ENCODE measurements at regions not wholly inside any gene's neighbourhood (a gene's known extent, or its start where the extent isn't known, plus 50 kb on each side); places are given as distances from the start of the nearest gene placed in this dataset.
"Not testable (repeated sequence)": the region's sequence is repeated elsewhere in the genome, so short reads cannot be mapped to it uniquely, and the experiment has no call there.

GRCh38 chr2:131803237-131803636 is 275.5 kb downstream of the CCDC74A start:
- in situ Hi-C loops (cut with MboI): loop anchor here (10.0 to 25.0 kb wide), 2 partner anchors 128 to 1466 kb away; partner anchors contain the start of gene IMP4
- BruUV-seq (replicated peaks); H3K27ac ChIP-seq (ENCODE audit: control insufficient read depth, insufficient read depth); H3K9ac ChIP-seq (ENCODE audit: control insufficient read depth, insufficient read depth, low read length); H3K4me3 ChIP-seq; H2AFZ ChIP-seq (ENCODE audit: control insufficient read depth, low read depth, low read length); H3K4me1 ChIP-seq (ENCODE audit: control insufficient read depth, insufficient read depth, low read length); DNase-seq (ENCODE audit: low read depth, low spot score); FAIRE-seq; H3K27me3 ChIP-seq (replicated peaks in 1 of 2; ENCODE audit: control insufficient read depth in 2 of 2, insufficient read depth in 2 of 2, low read length in 1 of 2); H4K20me1 ChIP-seq (ENCODE audit: control insufficient read depth, insufficient read depth); H3K9me3 ChIP-seq (replicated peaks; ENCODE audit: control insufficient read depth, insufficient read depth, low read length); ATAC-seq; H3K79me2 ChIP-seq (ENCODE audit: control insufficient read depth, insufficient read depth, low read length); H3K4me2 ChIP-seq (ENCODE audit: control insufficient read depth, insufficient read depth); POLR2A ChIA-PET; H3K36me3 ChIP-seq (ENCODE audit: control insufficient read depth in 2 of 2, insufficient read depth in 2 of 2, low read length in 1 of 2): not testable (repeated sequence)
- ChIA-PET SMC1A (ENCODE audit: uncharacterized antibody, unreplicated experiment) (interaction anchor here (1.7 kb wide), 1 partner anchor 130 kb away, joined by 9 read pairs; no protein-coding TSS in a partner anchor), CTCF (interaction anchor here (3.9 kb wide), 1 partner anchor 130 kb away, joined by 35 read pairs; no protein-coding TSS in a partner anchor), RAD21 (ENCODE audit: unreplicated experiment) (interaction anchor here (1.5 kb wide), 1 partner anchor 130 kb away, joined by 3 read pairs; no protein-coding TSS in a partner anchor)
- peak; percentile 50; the same call in 1 of the 2 replicates for TF ChIP-seq NR2C1 (IDR thresholded peaks at IDR 0.05)
- 16% methylated on average over 5 of the region's 5 CpGs for WGBS (ENCODE audit: insufficient coverage, insufficient replicate concordance, low lambda C conversion rate, missing lambda C conversion rate)
- intact Hi-C loops (cut with micrococcal nuclease; ENCODE audit: unreplicated experiment): loop anchor here (2.0 kb wide), 2 partner anchors 390 to 1470 kb away; no protein-coding TSS in a partner anchor

GRCh38 chr2:131812605-131813004 is 284.9 kb downstream of the CCDC74A start:
- H3K4me1 ChIP-seq (ENCODE audit: control insufficient read depth, insufficient read depth, low read length); H3K9ac ChIP-seq (ENCODE audit: control insufficient read depth, insufficient read depth, low read length); CTCF ChIA-PET; intact Hi-C loops (cut with micrococcal nuclease; ENCODE audit: unreplicated experiment); H2AFZ ChIP-seq (ENCODE audit: control insufficient read depth, low read depth, low read length); ATAC-seq; DNase-seq (ENCODE audit: low read depth, low spot score); BruUV-seq (replicated peaks); FAIRE-seq; POLR2A ChIA-PET; SMC1A ChIA-PET (ENCODE audit: uncharacterized antibody, unreplicated experiment); H3K27me3 ChIP-seq (replicated peaks in 1 of 2; ENCODE audit: control insufficient read depth in 2 of 2, insufficient read depth in 2 of 2, low read length in 1 of 2); H3K36me3 ChIP-seq (ENCODE audit: control insufficient read depth in 2 of 2, insufficient read depth in 2 of 2, low read length in 1 of 2); H3K4me2 ChIP-seq (ENCODE audit: control insufficient read depth, insufficient read depth); H3K79me2 ChIP-seq (ENCODE audit: control insufficient read depth, insufficient read depth, low read length); RAD21 ChIA-PET (ENCODE audit: unreplicated experiment); H3K4me3 ChIP-seq; H3K9me3 ChIP-seq (replicated peaks; ENCODE audit: control insufficient read depth, insufficient read depth, low read length); H4K20me1 ChIP-seq (ENCODE audit: control insufficient read depth, insufficient read depth); H3K27ac ChIP-seq (ENCODE audit: control insufficient read depth, insufficient read depth): not testable (repeated sequence)
- in situ Hi-C loops (cut with MboI): loop anchor here (25.0 kb wide), 1 partner anchor 1475 kb away; the partner anchor contains the start of gene IMP4
- peak; percentile 66 for TF ChIP-seq NR2C1 (IDR thresholded peaks at IDR 0.05)
- 4% methylated on average over 2 of the region's 2 CpGs for WGBS (ENCODE audit: insufficient coverage, insufficient replicate concordance, low lambda C conversion rate, missing lambda C conversion rate)

GRCh38 chr2:131813378-131813777 is 285.7 kb downstream of the CCDC74A start:
- H3K4me2 ChIP-seq (ENCODE audit: control insufficient read depth, insufficient read depth); FAIRE-seq; POLR2A ChIA-PET; H4K20me1 ChIP-seq (ENCODE audit: control insufficient read depth, insufficient read depth); H3K27ac ChIP-seq (ENCODE audit: control insufficient read depth, insufficient read depth); H3K36me3 ChIP-seq (ENCODE audit: control insufficient read depth in 2 of 2, insufficient read depth in 2 of 2, low read length in 1 of 2); H3K9me3 ChIP-seq (replicated peaks; ENCODE audit: control insufficient read depth, insufficient read depth, low read length); H3K27me3 ChIP-seq (replicated peaks in 1 of 2; ENCODE audit: control insufficient read depth in 2 of 2, insufficient read depth in 2 of 2, low read length in 1 of 2); ATAC-seq; H3K4me3 ChIP-seq; BruUV-seq (replicated peaks); RAD21 ChIA-PET (ENCODE audit: unreplicated experiment); CTCF ChIA-PET; H3K4me1 ChIP-seq (ENCODE audit: control insufficient read depth, insufficient read depth, low read length); intact Hi-C loops (cut with micrococcal nuclease; ENCODE audit: unreplicated experiment); H3K79me2 ChIP-seq (ENCODE audit: control insufficient read depth, insufficient read depth, low read length); DNase-seq (ENCODE audit: low read depth, low spot score); H3K9ac ChIP-seq (ENCODE audit: control insufficient read depth, insufficient read depth, low read length); SMC1A ChIA-PET (ENCODE audit: uncharacterized antibody, unreplicated experiment); H2AFZ ChIP-seq (ENCODE audit: control insufficient read depth, low read depth, low read length): not testable (repeated sequence)
- WGBS (ENCODE audit: insufficient coverage, insufficient replicate concordance, low lambda C conversion rate, missing lambda C conversion rate): 84% methylated on average over 18 of the region's 21 CpGs
- in situ Hi-C loops (cut with MboI): loop anchor here (25.0 kb wide), 1 partner anchor 1476 kb away; the partner anchor contains the start of gene IMP4

- H3K4me3 ChIP-seq, POLR2A ChIA-PET: not testable (repeated sequence)
These were observed 290.7 kb downstream of the CCDC74A start for GRCh38 chr2:131818267-131818973.

More at GRCh38 chr2:131818267-131818973, 290.7 kb downstream of the CCDC74A start:
- intact Hi-C loops (cut with micrococcal nuclease; ENCODE audit: unreplicated experiment); H3K4me1 ChIP-seq (ENCODE audit: control insufficient read depth, insufficient read depth, low read length); H3K9ac ChIP-seq (ENCODE audit: control insufficient read depth, insufficient read depth, low read length); H2AFZ ChIP-seq (ENCODE audit: control insufficient read depth, low read depth, low read length); ATAC-seq; H3K9me3 ChIP-seq (replicated peaks; ENCODE audit: control insufficient read depth, insufficient read depth, low read length); H3K36me3 ChIP-seq (ENCODE audit: control insufficient read depth in 2 of 2, insufficient read depth in 2 of 2, low read length in 1 of 2); CTCF ChIA-PET; H3K4me2 ChIP-seq (ENCODE audit: control insufficient read depth, insufficient read depth); DNase-seq (ENCODE audit: low read depth, low spot score); BruUV-seq (replicated peaks); H3K27me3 ChIP-seq (replicated peaks in 1 of 2; ENCODE audit: control insufficient read depth in 2 of 2, insufficient read depth in 2 of 2, low read length in 1 of 2); SMC1A ChIA-PET (ENCODE audit: uncharacterized antibody, unreplicated experiment); H3K79me2 ChIP-seq (ENCODE audit: control insufficient read depth, insufficient read depth, low read length); RAD21 ChIA-PET (ENCODE audit: unreplicated experiment); H3K27ac ChIP-seq (ENCODE audit: control insufficient read depth, insufficient read depth); H4K20me1 ChIP-seq (ENCODE audit: control insufficient read depth, insufficient read depth); FAIRE-seq: not testable (repeated sequence)
- WGBS (ENCODE audit: insufficient coverage, insufficient replicate concordance, low lambda C conversion rate, missing lambda C conversion rate): 4% methylated on average over 4 of the region's 4 CpGs
- in situ Hi-C loops (cut with MboI): loop anchor here (25.0 kb wide), 1 partner anchor 1481 kb away; the partner anchor contains the start of gene IMP4
